ENCODE measurements at regions not wholly inside any gene's neighbourhood (a gene's known extent, or its start where the extent isn't known, plus 50 kb on each side); places are given as distances from the start of the nearest gene placed in this dataset.

GRCh38 chr3:146772211-146772743, 167.1 kb upstream of the PLSCR5 start:
- Histone ChIP-seq H3K56ac (ENCODE audit: extremely low read depth, insufficient read depth, low read length) (no peak overlapping the region), H3K36me3 (ENCODE audit: control insufficient read depth, insufficient read depth, low read length) (no peaks in the 10 kb centered on the region), H2BK20ac (ENCODE audit: low read depth, low read length) (no peak overlapping the region), H4K91ac (ENCODE audit: insufficient read depth, low read depth, low read length) (no peak overlapping the region), H3K27ac (ENCODE audit: insufficient read depth, low read length) (no peak overlapping the region), H4K20me1 (ENCODE audit: insufficient read depth, low read length) (no peaks in the 10 kb centered on the region), H3K18ac (ENCODE audit: low read depth, low read length) (no peak overlapping the region), H3K9me3 (ENCODE audit: control insufficient read depth, insufficient read depth, low read length) (no peaks in the 10 kb centered on the region), H3K9me1 (ENCODE audit: insufficient read depth, low read length) (no peaks in the 10 kb centered on the region), H3K27me3 (ENCODE audit: control insufficient read depth, insufficient read depth, low read length) (no peaks in the 10 kb centered on the region), H3K4me2 (ENCODE audit: low read depth, low read length) (no peak overlapping the region), H3K14ac (replicated peaks; ENCODE audit: low read depth, low read length) (no peak overlapping the region), H2AK5ac (ENCODE audit: low read depth, low read length) (no peak overlapping the region), H3K9ac (ENCODE audit: low read depth, low read length) (no peak overlapping the region), H2BK15ac (ENCODE audit: low read depth, low read length) (no peak overlapping the region), H3K79me1 (ENCODE audit: low read depth in 1 of 2, low read length in 2 of 2) (no peaks in the 10 kb centered on the region), H3K4me3 (ENCODE audit: insufficient read depth, low read depth, low read length) (no peak overlapping the region), H4K8ac (ENCODE audit: low read depth in 2 of 2, low read length in 2 of 2) (no peak overlapping the region), H2BK120ac (ENCODE audit: low read depth, low read length) (no peak overlapping the region), H2BK5ac (ENCODE audit: low read depth, low read length, poor library complexity, severe bottlenecking) (no peak overlapping the region), H3K4ac (ENCODE audit: low read depth, low read length) (no peak overlapping the region), H2AFZ (replicated peaks; ENCODE audit: low read length, poor library complexity) (no peak overlapping the region), H2AK9ac (replicated peaks; ENCODE audit: low read depth, low read length, poor library complexity) (no peak overlapping the region), H3K4me1 (ENCODE audit: control insufficient read depth, insufficient read depth, low read length) (no peaks in the 10 kb centered on the region), H4K5ac (ENCODE audit: low read depth, low read length) (no peak overlapping the region), H3K23ac (ENCODE audit: low read depth, low read length) (no peak overlapping the region)
- ChIA-PET POLR2A (ENCODE audit: unreplicated experiment) (no interaction called here), CTCF (no interaction called here)
- in situ Hi-C loops (cut with MboI; ENCODE audit: low sequenced_read_pairs), result no loop called here
- ATAC-seq (ENCODE audit: low read depth) (no peak), DNase-seq (no peak)
- TF ChIP-seq MXI1 (IDR thresholded peaks at IDR 0.05; ENCODE audit: borderline replicate concordance, low read depth, low read length) (no peak), FOS (IDR thresholded peaks at IDR 0.05; ENCODE audit: low read depth, low read length) (no peak), BHLHE40 (IDR thresholded peaks at IDR 0.05; ENCODE audit: low read depth, low read length) (no peak), MAZ (IDR thresholded peaks at IDR 0.05; ENCODE audit: borderline replicate concordance, low read depth, low read length) (no peak), POLR2A (IDR thresholded peaks at IDR 0.05; ENCODE audit: low read depth, low read length) (no peak), CTCF (conservative IDR thresholded peaks at IDR 0.05; ENCODE audit: low read depth, low read length) (no peak), CHD1 (IDR thresholded peaks at IDR 0.05; ENCODE audit: low read depth, low read length) (no peak), RFX5 (IDR thresholded peaks at IDR 0.05; ENCODE audit: low read depth, low read length) (no peak), SMC3 (IDR thresholded peaks at IDR 0.05; ENCODE audit: low read depth, low read length) (no peak), RAD21 (IDR thresholded peaks at IDR 0.05; ENCODE audit: low read length) (no peak), MAFK (IDR thresholded peaks at IDR 0.05; ENCODE audit: low read depth, low read length) (no peak)
- TF ChIP-seq, protein P1, sequence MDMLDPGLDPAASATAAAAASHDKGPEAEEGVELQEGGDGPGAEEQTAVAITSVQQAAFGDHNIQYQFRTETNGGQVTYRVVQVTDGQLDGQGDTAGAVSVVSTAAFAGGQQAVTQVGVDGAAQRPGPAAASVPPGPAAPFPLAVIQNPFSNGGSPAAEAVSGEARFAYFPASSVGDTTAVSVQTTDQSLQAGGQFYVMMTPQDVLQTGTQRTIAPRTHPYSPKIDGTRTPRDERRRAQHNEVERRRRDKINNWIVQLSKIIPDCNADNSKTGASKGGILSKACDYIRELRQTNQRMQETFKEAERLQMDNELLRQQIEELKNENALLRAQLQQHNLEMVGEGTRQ (IDR thresholded peaks at IDR 0.05; ENCODE audit: low read depth, low read length), result no peak
- WGBS, 2 experiments (ENCODE audit: extremely low coverage in 2 of 2, insufficient read length in 1 of 2), result 96% methylated on average over 7 of the region's 34 CpGs; no CpG with 5 or more reads in 1 of the 2 experiments
- BruUV-seq (replicated peaks), result no TSS peak
- dilution Hi-C loops (cut with HindIII; ENCODE audit: low sequenced_read_pairs, unreplicated experiment), result no loop called here
- intact Hi-C loops (cut with micrococcal nuclease), result no loop called here
